Heart right ventricle (tissue), 16 donors: ENCODE measurements at regions not wholly inside any gene's neighbourhood (a gene's known extent, or its start where the extent isn't known, plus 50 kb on each side); places are given as distances from the start of the nearest gene placed in this dataset.

Experiments used
- ATAC-seq, 8 donors: fragments of 200-7000 bp; cut with Tn5 transposase; one replicate each; pipeline ENCODE4 v1.9.1; 2020; ENCODE audit warnings: mild to moderate bottlenecking in 8 of 8, moderate library complexity in 8 of 8, moderate number of reproducible peaks in 1 of 8
- DNase-seq, 2 donors: peaks; one replicate each; pipeline ENCODE4 v3.0.0-alpha.2; 2020
- H3K27ac ChIP-seq, 10 donors: fragments of 200-600 bp; sonication (generic) in 2 of 10; one replicate each; pipeline versions ENCODE4 v1.5.0 to v1.8.0; 2020 to 2022; ENCODE audit warnings: mild to moderate bottlenecking in 3 of 10
- H3K27me3 ChIP-seq, 7 donors: fragments of 200-600 bp; one replicate each; pipeline ENCODE4 v1.8.0; 2021 to 2022; ENCODE audit warnings: mild to moderate bottlenecking in 2 of 7
- H3K36me3 ChIP-seq, 9 donors: fragments of 200-600 bp; sonication (generic) in 1 of 9; one replicate each; pipeline versions ENCODE4 v1.5.0 to v1.8.0; 2020 to 2022; ENCODE audit warnings: mild to moderate bottlenecking in 2 of 9
- H3K4me1 ChIP-seq, 9 donors: fragments of 200-600 bp; sonication (generic) in 1 of 9; one replicate each; pipeline versions ENCODE4 v1.5.0 to v1.8.0; 2020 to 2022; ENCODE audit warnings: mild to moderate bottlenecking in 4 of 9
- H3K4me3 ChIP-seq, 10 donors: fragments of 200-600 bp; sonication (generic) in 2 of 10; one replicate each; pipeline versions ENCODE4 v1.5.0 to v1.8.0; 2020 to 2022; ENCODE audit warnings: mild to moderate bottlenecking in 7 of 10, moderate library complexity in 2 of 10
- H3K9me3 ChIP-seq, 11 donors: fragments of 200-600 bp in 10 of 11; sonication (generic) in 2 of 11; one replicate each; pipeline versions ENCODE4 v1.5.0 to v1.8.0; 2013 to 2022; ENCODE audit warnings: mild to moderate bottlenecking in 2 of 11, control low read depth in 1 of 11, moderate library complexity in 1 of 11
- WGBS, 2 donors: extraction: QIAGEN DNeasy Blood & Tissue Kit; methylation state at CpG; one replicate each; pipeline ENCODE4 v1.1.7; 2013; ENCODE audit warnings: inconsistent platforms in 1 of 2; 5-methylcytosine and 5-hydroxymethylcytosine counted together
- intact Hi-C, 10 donors: fragments of 100-400 bp; cut with DNase I; formaldehyde crosslinking; loops; one replicate each; pipeline versions ENCODE4 v1.11.1 to v1.14.2; 2022
- TF ChIP-seq, protein P1 (sequence below), 9 donors: fragments of 200-600 bp; sonication (generic) in 2 of 9; IDR thresholded peaks; one replicate each; pipeline versions ENCODE4 v1.5.0 to v1.8.0; 2021 to 2022; ENCODE audit warnings: antibody characterized with exemption in 9 of 9, mild to moderate bottlenecking in 5 of 9, moderate library complexity in 1 of 9
- donor health status: Arrhythmogenic right ventricular cardiomyopathy.
- donor health status: ischemic (EF 13 %, LVEDD 7.1; RV severe dilation, severe dysfunction).
- donor health status: healthy with polysubstance abuse.
- donor health status: DM: no; HTN: yes; CAD: no.
- donor health status: DM: no; HTN: no; CAD: no.
- donor health status: ischemic (EF 25% LVEDD 6.9; RV normal size, moderate dysfunction).
- donor health status: ischemic (EF 25% LVEDD 5.7; RV mildly dilated, moderate dysfunction).
- donor health status: healthy.
- donor health status: DM: yes; HTN: yes; CAD: no.
- donor health status: Ischemic cardiomyopathy.
- donor health status: ischemic (EF 35%, LVEDD 5.7; RV mildly dilated, moderate dysfunction).
- donor health status: nonischemic (EF 11% LVEDD 7.7; RV severe dilation, severe dysfunction).
- donor health status: DM: yes; HTN: yes; CAD: no.
- donor health status: PGD.
- donor health status: ischemic (EF 29% LVEDD 5.4; RV normal size, mild dysfunction).
- donor health status: nonischemic (EF 23%, LVEDD 6.1; RV moderate dilation, normal function).

DNA sequence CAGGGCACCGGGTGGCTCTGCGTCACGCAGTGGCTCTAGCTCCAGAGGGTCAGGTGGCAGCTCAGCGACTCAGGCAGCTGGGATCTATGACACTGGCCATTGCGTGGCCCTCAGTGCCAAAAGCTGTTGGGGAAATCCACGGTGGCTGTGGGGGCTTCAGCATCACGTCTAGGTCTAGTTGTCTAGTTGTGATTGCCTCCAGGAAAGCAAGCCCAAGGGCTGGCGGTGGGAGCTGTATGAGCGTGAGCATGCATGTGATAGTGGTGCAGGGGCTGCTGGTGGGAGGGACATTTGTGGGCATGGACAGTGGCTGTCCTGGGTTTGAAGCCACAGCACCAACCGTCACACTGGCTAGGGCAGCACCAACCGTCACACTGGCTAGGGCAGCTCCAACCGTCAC is 191.4 kb downstream of the THBS2 start:
- no peak for DNase-seq
- Histone ChIP-seq H3K27ac (no peak overlapping the region), H3K4me3 (no peak overlapping the region), H3K4me1 (no peaks in the 10 kb centered on the region), H3K9me3 (peaks cover 0 to 12% (median 0%) of the 10 kb centered on the region in 11 donors), H3K27me3 (no peaks in the 10 kb centered on the region), H3K36me3 (no peaks in the 10 kb centered on the region)
- TF ChIP-seq, protein P1, sequence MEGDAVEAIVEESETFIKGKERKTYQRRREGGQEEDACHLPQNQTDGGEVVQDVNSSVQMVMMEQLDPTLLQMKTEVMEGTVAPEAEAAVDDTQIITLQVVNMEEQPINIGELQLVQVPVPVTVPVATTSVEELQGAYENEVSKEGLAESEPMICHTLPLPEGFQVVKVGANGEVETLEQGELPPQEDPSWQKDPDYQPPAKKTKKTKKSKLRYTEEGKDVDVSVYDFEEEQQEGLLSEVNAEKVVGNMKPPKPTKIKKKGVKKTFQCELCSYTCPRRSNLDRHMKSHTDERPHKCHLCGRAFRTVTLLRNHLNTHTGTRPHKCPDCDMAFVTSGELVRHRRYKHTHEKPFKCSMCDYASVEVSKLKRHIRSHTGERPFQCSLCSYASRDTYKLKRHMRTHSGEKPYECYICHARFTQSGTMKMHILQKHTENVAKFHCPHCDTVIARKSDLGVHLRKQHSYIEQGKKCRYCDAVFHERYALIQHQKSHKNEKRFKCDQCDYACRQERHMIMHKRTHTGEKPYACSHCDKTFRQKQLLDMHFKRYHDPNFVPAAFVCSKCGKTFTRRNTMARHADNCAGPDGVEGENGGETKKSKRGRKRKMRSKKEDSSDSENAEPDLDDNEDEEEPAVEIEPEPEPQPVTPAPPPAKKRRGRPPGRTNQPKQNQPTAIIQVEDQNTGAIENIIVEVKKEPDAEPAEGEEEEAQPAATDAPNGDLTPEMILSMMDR (IDR thresholded peaks at IDR 0.05) = no peak
- 92 to 94% methylated on average over 12 of the region's 12 CpGs for WGBS, 2 donors
- intact Hi-C loops = no loop called here
- ATAC-seq = no peak

DNA sequence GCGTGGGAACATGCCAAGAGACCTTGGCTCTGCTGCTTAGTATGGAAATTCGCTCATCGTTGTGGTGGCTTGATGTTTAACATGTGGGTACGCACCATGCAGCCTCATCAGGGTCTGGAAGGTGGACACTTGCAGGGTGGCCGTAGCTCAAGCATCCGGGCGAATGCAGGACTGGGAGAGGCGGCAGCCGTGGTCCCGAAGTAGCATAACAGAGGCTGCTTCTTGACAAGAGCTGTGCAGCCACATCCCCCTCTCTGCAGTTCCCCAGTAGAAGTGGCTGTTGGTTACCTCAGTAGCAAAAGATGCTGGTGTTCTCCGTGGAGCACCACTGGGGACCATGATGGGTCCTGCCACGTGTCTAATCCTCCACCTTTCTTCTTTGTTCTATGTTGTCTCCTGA is 195.0 kb downstream of the THBS2 start:
- 86 to 91% methylated on average over 12 of the region's 12 CpGs for WGBS, 2 donors
- TF ChIP-seq, protein P1 (IDR thresholded peaks at IDR 0.05) = no peak
- DNase-seq = no peak
- H3K36me3 ChIP-seq = no peaks in the 10 kb centered on the region
- intact Hi-C loops = no loop called here
- H3K4me1 ChIP-seq = no peaks in the 10 kb centered on the region
- H3K27me3 ChIP-seq = no peaks in the 10 kb centered on the region
- no peak overlapping the region for H3K4me3 ChIP-seq
- H3K9me3 ChIP-seq = peaks cover 0 to 24% (median 2%) of the 10 kb centered on the region in 11 donors
- H3K27ac ChIP-seq = no peak overlapping the region
- no peak for ATAC-seq

DNA sequence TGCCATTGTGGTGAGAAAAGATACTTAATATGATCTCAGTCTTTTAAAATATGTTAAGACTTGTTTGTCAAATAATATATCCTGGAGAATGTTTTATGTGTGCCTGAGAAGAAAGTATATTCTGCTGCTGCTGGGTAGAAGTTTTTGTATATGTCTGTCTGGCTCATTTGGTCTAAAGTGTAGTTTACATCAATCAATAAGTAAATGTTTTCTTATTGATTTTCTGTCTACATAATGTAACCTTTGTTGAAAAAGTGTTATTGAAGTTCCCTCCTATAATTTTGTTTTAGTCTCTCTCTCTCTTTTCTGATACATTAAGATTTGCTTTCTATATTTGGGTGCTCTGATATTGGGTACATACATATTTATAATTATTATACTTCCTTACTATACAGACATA is 201.2 kb downstream of the THBS2 start:
- Histone ChIP-seq H3K27ac (no peak overlapping the region), H3K27me3 (peaks cover 0 to 6% (median 0%) of the 10 kb centered on the region in 7 donors), H3K36me3 (no peaks in the 10 kb centered on the region), H3K9me3 (peaks cover 0 to 13% (median 5%) of the 10 kb centered on the region in 11 donors), H3K4me1 (no peaks in the 10 kb centered on the region), H3K4me3 (no peak overlapping the region)
- intact Hi-C loops = no loop called here
- DNase-seq (no peak), ATAC-seq (no peak)
- TF ChIP-seq, protein P1 (IDR thresholded peaks at IDR 0.05) = no peak

DNA sequence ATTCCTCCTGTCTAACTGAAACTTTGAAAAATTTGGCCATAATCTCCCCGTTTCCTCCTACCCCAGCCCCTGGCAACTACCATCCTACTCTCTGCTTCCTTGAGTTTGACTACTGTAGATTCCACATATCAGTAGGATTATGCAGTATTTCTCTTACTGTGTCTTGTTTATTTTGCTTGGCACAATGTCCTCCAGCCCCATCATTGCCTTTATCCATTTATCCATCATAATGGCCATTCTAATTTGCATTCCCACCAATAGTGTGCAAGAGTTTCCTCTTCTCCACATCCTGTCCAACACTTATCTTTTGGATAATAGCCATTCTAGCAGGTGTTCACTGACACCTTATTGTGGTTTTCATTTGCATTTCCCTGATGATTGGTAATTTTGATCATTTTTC is 202.3 kb downstream of the THBS2 start:
- Histone ChIP-seq H3K4me1 (no peaks in the 10 kb centered on the region), H3K36me3 (no peaks in the 10 kb centered on the region), H3K4me3 (no peak overlapping the region), H3K27me3 (peaks cover 0 to 6% (median 0%) of the 10 kb centered on the region in 7 donors), H3K27ac (no peak overlapping the region), H3K9me3 (peaks cover 0 to 10% (median 5%) of the 10 kb centered on the region in 11 donors)
- ATAC-seq = no peak
- DNase-seq = no peak
- TF ChIP-seq, protein P1 (IDR thresholded peaks at IDR 0.05) = no peak
- intact Hi-C loops = no loop called here
- WGBS, 2 donors = 69 to 81% methylated on average over 1 of the region's 1 CpG

DNA sequence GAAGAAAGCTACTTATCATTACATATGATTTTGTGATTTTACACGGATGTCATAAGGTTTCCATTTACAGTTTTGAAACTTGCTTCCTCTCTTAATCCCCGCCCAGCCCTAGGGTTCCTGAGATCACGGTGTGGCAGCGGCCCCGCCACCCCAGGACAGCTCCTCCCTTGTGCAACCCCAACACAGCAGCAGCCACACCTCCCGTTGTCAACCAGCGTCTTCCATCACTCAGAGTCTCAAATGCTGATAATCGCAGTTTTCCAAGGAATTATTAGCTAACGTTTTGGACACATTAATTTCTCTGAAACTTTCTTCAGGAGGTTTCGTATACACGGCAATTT is 204.8 kb downstream of the THBS2 start:
- Histone ChIP-seq H3K36me3 (no peaks in the 10 kb centered on the region), H3K4me3 (no peak overlapping the region), H3K27ac (no peak overlapping the region), H3K9me3 (peaks cover 0 to 5% (median 0%) of the 10 kb centered on the region in 11 donors), H3K27me3 (peaks cover 0 to 6% (median 0%) of the 10 kb centered on the region in 7 donors), H3K4me1 (no peaks in the 10 kb centered on the region)
- no peak for ATAC-seq
- TF ChIP-seq, protein P1 (IDR thresholded peaks at IDR 0.05) = no peak
- DNase-seq = no peak
- intact Hi-C loops = no loop called here
- 79 to 81% methylated on average over 11 of the region's 11 CpGs for WGBS, 2 donors
